Upper lobe of left lung (tissue), 6 donors: ENCODE measurements at regions not wholly inside any gene's neighbourhood (a gene's known extent, or its start where the extent isn't known, plus 50 kb on each side); places are given as distances from the start of the nearest gene placed in this dataset.
A peak's percentile ranks its signal among the peaks of the same experiment; 100 is the strongest.
"Not testable (repeated sequence)": the region's sequence is repeated elsewhere in the genome, so short reads cannot be mapped to it uniquely, and the experiment has no call there.

Source experiments
- ATAC-seq, 2 donors: fragments of 200-7000 bp; cut with Tn5 transposase; one replicate each; pipeline ENCODE4 v1.9.1; 2022; ENCODE audit warnings: mild to moderate bottlenecking in 2 of 2, moderate library complexity in 2 of 2; ENCODE audit not compliant: low FRiP score in 2 of 2
- DNase-seq, 2 donors: peaks; one replicate each; pipeline ENCODE4 v3.0.0-alpha.2; 2019 to 2020
- H3K27ac ChIP-seq, 4 donors: fragments of 200-600 bp; sonication (generic); one replicate each; pipeline ENCODE4 v1.5.1; 2016 to 2019
- H3K27me3 ChIP-seq, 4 donors: fragments of 200-600 bp; sonication (generic); one replicate each; pipeline ENCODE4 v1.5.1; 2017 to 2019
- H3K36me3 ChIP-seq, 4 donors: fragments of 200-600 bp; sonication (generic); one replicate each; pipeline ENCODE4 v1.5.1; 2016 to 2019
- H3K4me1 ChIP-seq, 4 donors: fragments of 200-600 bp; sonication (generic); one replicate each; pipeline ENCODE4 v1.5.1; 2018 to 2019
- H3K4me3 ChIP-seq, 4 donors: fragments of 200-600 bp; sonication (generic); one replicate each; pipeline ENCODE4 v1.5.1; 2017 to 2019; ENCODE audit warnings: mild to moderate bottlenecking in 2 of 4, moderate library complexity in 1 of 4
- H3K9me3 ChIP-seq, 4 donors: fragments of 200-600 bp; sonication (generic); one replicate each; pipeline ENCODE4 v1.5.1; 2018 to 2019
- CTCF ChIP-seq, 6 experiments: fragments of 450-650 bp in 4 of 6; fragments of 200-600 bp in 2 of 6; sonication (generic) in 2 of 6; IDR thresholded peaks; one replicate each; pipeline ENCODE4 v1.5.1; 2016 to 2019; ENCODE audit warnings: antibody characterized with exemption in 6 of 6
- EP300 ChIP-seq, 4 donors: sonication (generic); formaldehyde crosslinking; IDR thresholded peaks; one replicate each; pipeline ENCODE4 v1.5.1; 2017; ENCODE audit warnings: antibody characterized with exemption in 4 of 4, control low read depth in 2 of 4
- POLR2A ChIP-seq, 4 donors: fragments of 450-650 bp; IDR thresholded peaks; one replicate each; pipeline ENCODE4 v1.5.1; 2016 to 2017; ENCODE audit warnings: antibody characterized with exemption in 4 of 4, mild to moderate bottlenecking in 2 of 4
- POLR2AphosphoS5 ChIP-seq, 2 donors: sonication (generic); formaldehyde crosslinking; IDR thresholded peaks; one replicate each; pipeline ENCODE4 v1.5.1; 2017; ENCODE audit warnings: antibody characterized with exemption in 2 of 2
- WGBS, 2 donors: methylation state at CpG; one replicate each; pipeline ENCODE4 v1.1.5; 2017 to 2018; 5-methylcytosine and 5-hydroxymethylcytosine counted together
- donor health status: DM: no; HTN: no; CAD: no; lungs with moderate emphysema.
- donor health status: DM: no; HTN: yes; CAD: no; lungs with severe emphysema.

- H3K4me1 ChIP-seq, H3K27me3 ChIP-seq, H3K4me3 ChIP-seq, DNase-seq, H3K27ac ChIP-seq, H3K9me3 ChIP-seq, H3K36me3 ChIP-seq: not testable (repeated sequence)
- 0 to 2% methylated on average over 5 of the region's 5 CpGs for WGBS, 2 donors
- ATAC-seq: peak; percentile 62 to 91
- peak in 4 of 6 experiments; percentile 8 to 33 (median 28) for TF ChIP-seq CTCF (IDR thresholded peaks at IDR 0.05)
Observed at GRCh38 chr13:25005050-25005497, 90.9 kb upstream of the PABPC3 start.

- H3K36me3 ChIP-seq, ATAC-seq, DNase-seq, H3K27me3 ChIP-seq, H3K4me3 ChIP-seq, H3K9me3 ChIP-seq, H3K4me1 ChIP-seq, H3K27ac ChIP-seq: not testable (repeated sequence)
- WGBS, 2 donors: 80 to 95% methylated on average over 3 of the region's 3 CpGs
Observed at GRCh38 chr13:25007389-25007788, 88.5 kb upstream of the PABPC3 start.

GRCh38 chr13:25014398-25014973 is 81.5 kb upstream of the PABPC3 start:
- not testable (repeated sequence) for H3K4me3 ChIP-seq, DNase-seq, H3K36me3 ChIP-seq, ATAC-seq, H3K9me3 ChIP-seq, H3K27ac ChIP-seq
- peaks cover 0 to 11% (median 3%) of the 10 kb centered on the region in 4 donors for H3K27me3 ChIP-seq
- H3K4me1 ChIP-seq: peaks cover 3 to 14% (median 10%) of the 10 kb centered on the region in 4 donors
- WGBS, 2 donors: 68 to 69% methylated on average over 6 to 7 of the region's 7 CpGs

GRCh38 chr13:25017176-25017575 is 78.8 kb upstream of the PABPC3 start:
- H3K36me3 ChIP-seq, H3K4me3 ChIP-seq, ATAC-seq, H3K27ac ChIP-seq, H3K9me3 ChIP-seq: not testable (repeated sequence)
- peaks cover 0 to 11% (median 3%) of the 10 kb centered on the region in 4 donors for H3K27me3 ChIP-seq
- WGBS, 2 donors: 91 to 95% methylated on average over 17 of the region's 17 CpGs
- H3K4me1 ChIP-seq: peaks cover 3 to 14% (median 10%) of the 10 kb centered on the region in 4 donors
- DNase-seq: peak in 1 of 2 donors; percentile 65

- Histone ChIP-seq H3K27me3 (peaks cover 0 to 11% (median 3%) of the 10 kb centered on the region in 4 donors), H3K4me3 (peak overlapping the region in 3 of 4 donors; percentile 23 to 45 (median 34)), H3K4me1 (peaks cover 3 to 14% (median 10%) of the 10 kb centered on the region in 4 donors)
- H3K36me3 ChIP-seq, H3K27ac ChIP-seq, H3K9me3 ChIP-seq, ATAC-seq: not testable (repeated sequence)
- WGBS, 2 donors: 2 to 3% methylated on average over 25 to 41 of the region's 79 CpGs
- DNase-seq: peak; percentile 30 to 87
Observed at GRCh38 chr13:25017808-25018728, 77.9 kb upstream of the PABPC3 start.

- 0 to 12% methylated on average over 2 to 14 of the region's 24 CpGs for WGBS, 2 donors
- H3K9me3 ChIP-seq: no peaks in the 10 kb centered on the region
- no peaks in the 10 kb centered on the region for H3K36me3 ChIP-seq
- DNase-seq (no peak), ATAC-seq (no peak)
- no peak for TF ChIP-seq POLR2A (IDR thresholded peaks at IDR 0.05)
- no peak for TF ChIP-seq EP300 (IDR thresholded peaks at IDR 0.05)
- no peak for TF ChIP-seq CTCF (IDR thresholded peaks at IDR 0.05)
- TF ChIP-seq POLR2AphosphoS5 (IDR thresholded peaks at IDR 0.05): no peak
- peaks cover 3 to 14% (median 10%) of the 10 kb centered on the region in 4 donors for H3K4me1 ChIP-seq
- H3K27ac ChIP-seq: no peak overlapping the region
- peaks cover 0 to 11% (median 3%) of the 10 kb centered on the region in 4 donors for H3K27me3 ChIP-seq
- peak overlapping the region in 3 of 4 donors; percentile 23 to 45 (median 34) for H3K4me3 ChIP-seq
Observed at GRCh38 chr13:25018729-25019115, 77.2 kb upstream of the PABPC3 start.

GRCh38 chr13:25019741-25020140 is 76.2 kb upstream of the PABPC3 start:
- H3K9me3 ChIP-seq, H3K36me3 ChIP-seq, H3K27ac ChIP-seq, H3K4me3 ChIP-seq, ATAC-seq: not testable (repeated sequence)
- peak in 1 of 2 donors; percentile 70 for DNase-seq
- Histone ChIP-seq H3K4me1 (peaks cover 3 to 14% (median 10%) of the 10 kb centered on the region in 4 donors), H3K27me3 (peaks cover 0 to 11% (median 3%) of the 10 kb centered on the region in 4 donors)
- WGBS, 2 donors: 93 to 94% methylated on average over 15 of the region's 16 CpGs
